Hepatocyte (in vitro differentiated cells): ENCODE measurements at regions not wholly inside any gene's neighbourhood (a gene's known extent, or its start where the extent isn't known, plus 50 kb on each side); places are given as distances from the start of the nearest gene placed in this dataset.

Experiments used
- DNase-seq: peaks from one replicate; pipeline ENCODE4 v3.0.0-alpha.2; 2016; ENCODE audit warnings: low spot score
- H2AFZ ChIP-seq: fragments of 200-600 bp; sonication (generic); 2 replicates; pipeline ENCODE4 v1.6.0; 2016; ENCODE audit warnings: antibody characterized with exemption, mild to moderate bottlenecking
- H3K27ac ChIP-seq: fragments of 200-600 bp; sonication (generic); 2 replicates; pipeline ENCODE4 v1.5.1; 2016; ENCODE audit warnings: mild to moderate bottlenecking
- H3K27me3 ChIP-seq: fragments of 200-600 bp; sonication (generic); 2 replicates; pipeline ENCODE4 v1.6.1; 2016
- H3K36me3 ChIP-seq: fragments of 200-600 bp; sonication (generic); replicated peaks from 2 replicates; pipeline ENCODE4 v1.5.1; 2016; ENCODE audit warnings: low read depth; ENCODE audit not compliant: insufficient read depth
- H3K4me1 ChIP-seq: fragments of 200-600 bp; sonication (generic); 2 replicates; pipeline ENCODE4 v1.5.1; 2016; ENCODE audit warnings: mild to moderate bottlenecking, moderate library complexity; ENCODE audit not compliant: insufficient read depth
- H3K4me2 ChIP-seq: fragments of 200-600 bp; sonication (generic); 2 replicates; pipeline ENCODE4 v1.6.0; 2016
- H3K4me3 ChIP-seq: fragments of 200-600 bp; sonication (generic); 2 replicates; pipeline ENCODE4 v1.5.1; 2016; ENCODE audit warnings: mild to moderate bottlenecking
- H3K79me2 ChIP-seq: fragments of 200-600 bp; sonication (generic); 2 replicates; pipeline ENCODE4 v1.6.0; 2017; ENCODE audit warnings: mild to moderate bottlenecking
- H3K9me2 ChIP-seq: fragments of 200-600 bp; sonication (generic); replicated peaks from 2 replicates; pipeline ENCODE4 v1.6.0; 2017; ENCODE audit warnings: mild to moderate bottlenecking; ENCODE audit not compliant: insufficient read depth
- H3K9me3 ChIP-seq: fragments of 200-600 bp; sonication (generic); 2 replicates; pipeline ENCODE4 v1.5.1; 2016; ENCODE audit warnings: low read depth, mild to moderate bottlenecking
- H4K20me1 ChIP-seq: fragments of 200-600 bp; sonication (generic); 2 replicates; pipeline ENCODE4 v1.6.0; 2016; ENCODE audit warnings: mild to moderate bottlenecking; ENCODE audit not compliant: insufficient read depth, poor library complexity, severe bottlenecking
- EZH2 ChIP-seq: fragments of 200-600 bp; sonication (generic); IDR thresholded peaks from 2 replicates; pipeline ENCODE4 v1.6.1; 2016; ENCODE audit warnings: antibody characterized with exemption, mild to moderate bottlenecking, borderline replicate concordance
- EZH2phosphoT487 ChIP-seq: fragments of 200-600 bp; sonication (generic); IDR thresholded peaks from one replicate; pipeline ENCODE4 v1.6.1; 2018; ENCODE audit warnings: antibody characterized with exemption, mild to moderate bottlenecking, low read depth, moderate library complexity; ENCODE audit not compliant: unreplicated experiment, severe bottlenecking
- WGBS: methylation state at CpG from one replicate; pipeline ENCODE4 v1.1.6; 2016; ENCODE audit warnings: low lambda C conversion rate; ENCODE audit errors: missing lambda C conversion rate; 5-methylcytosine and 5-hydroxymethylcytosine counted together
- TF ChIP-seq, protein P1 (sequence below): fragments of 200-600 bp; sonication (generic); IDR thresholded peaks from 2 replicates; pipeline ENCODE4 v1.5.1; 2016; ENCODE audit warnings: antibody characterized with exemption, mild to moderate bottlenecking; ENCODE audit not compliant: poor library complexity

DNA sequence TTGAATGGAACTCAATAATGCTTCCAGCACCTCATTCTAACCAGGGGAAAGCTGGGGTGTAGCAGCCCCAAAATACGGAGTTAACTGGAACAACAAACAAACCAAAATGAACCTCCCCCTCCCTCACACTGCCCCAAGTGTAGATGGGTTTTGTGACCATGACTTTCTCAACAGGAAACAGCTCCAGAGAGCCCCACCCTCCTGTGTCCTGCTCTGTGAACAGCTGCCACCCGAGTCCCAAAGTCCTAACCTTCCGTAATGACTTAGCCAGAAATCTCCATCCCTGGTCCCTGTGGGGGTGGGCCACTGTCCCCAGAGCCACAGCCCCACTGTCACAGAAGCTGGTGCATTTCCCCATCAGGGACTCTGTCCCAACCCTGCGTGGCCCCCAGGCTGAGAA lies 155.4 kb downstream of the CRYBB2 start:
- Histone ChIP-seq H4K20me1 (no peaks in the 10 kb centered on the region), H2AFZ (no peak overlapping the region), H3K27me3 (no peaks in the 10 kb centered on the region)

DNA sequence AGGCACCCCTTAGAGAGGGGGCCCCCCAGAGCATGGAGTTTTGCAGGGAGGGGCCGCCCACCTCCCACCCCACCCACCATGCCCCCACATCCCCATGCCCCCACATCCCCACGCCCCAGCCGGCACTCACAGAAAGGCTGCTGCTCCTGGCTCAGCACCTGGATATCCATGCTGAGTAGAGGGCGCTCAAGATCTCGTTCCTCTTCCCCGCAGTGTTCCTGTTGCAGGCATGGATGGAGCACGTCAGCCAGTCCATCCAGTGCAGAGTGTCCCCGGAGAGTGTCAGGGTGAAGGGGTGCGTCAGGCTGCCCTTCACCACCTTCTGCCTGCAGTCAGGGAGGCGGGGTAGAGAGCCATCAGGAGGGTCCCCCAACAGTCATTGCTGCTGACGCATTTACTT lies 156.2 kb downstream of the CRYBB2 start:
- WGBS, result 84% methylated on average over 10 of the region's 11 CpGs

More for the DNA sequence above, 155.4 kb downstream of the CRYBB2 start:
- no peak overlapping the region for H3K4me3 ChIP-seq
- no peaks in the 10 kb centered on the region for H3K79me2 ChIP-seq
- DNase-seq, result no peak
- no peak for TF ChIP-seq EZH2phosphoT487
- TF ChIP-seq, protein P1, sequence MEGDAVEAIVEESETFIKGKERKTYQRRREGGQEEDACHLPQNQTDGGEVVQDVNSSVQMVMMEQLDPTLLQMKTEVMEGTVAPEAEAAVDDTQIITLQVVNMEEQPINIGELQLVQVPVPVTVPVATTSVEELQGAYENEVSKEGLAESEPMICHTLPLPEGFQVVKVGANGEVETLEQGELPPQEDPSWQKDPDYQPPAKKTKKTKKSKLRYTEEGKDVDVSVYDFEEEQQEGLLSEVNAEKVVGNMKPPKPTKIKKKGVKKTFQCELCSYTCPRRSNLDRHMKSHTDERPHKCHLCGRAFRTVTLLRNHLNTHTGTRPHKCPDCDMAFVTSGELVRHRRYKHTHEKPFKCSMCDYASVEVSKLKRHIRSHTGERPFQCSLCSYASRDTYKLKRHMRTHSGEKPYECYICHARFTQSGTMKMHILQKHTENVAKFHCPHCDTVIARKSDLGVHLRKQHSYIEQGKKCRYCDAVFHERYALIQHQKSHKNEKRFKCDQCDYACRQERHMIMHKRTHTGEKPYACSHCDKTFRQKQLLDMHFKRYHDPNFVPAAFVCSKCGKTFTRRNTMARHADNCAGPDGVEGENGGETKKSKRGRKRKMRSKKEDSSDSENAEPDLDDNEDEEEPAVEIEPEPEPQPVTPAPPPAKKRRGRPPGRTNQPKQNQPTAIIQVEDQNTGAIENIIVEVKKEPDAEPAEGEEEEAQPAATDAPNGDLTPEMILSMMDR, result no peak
- TF ChIP-seq EZH2, result no peak
- no peak overlapping the region for H3K27ac ChIP-seq
- no peaks in the 10 kb centered on the region for H3K9me3 ChIP-seq
- 91% methylated on average over 4 of the region's 4 CpGs for WGBS
- H3K4me1 ChIP-seq, result no peaks in the 10 kb centered on the region
- H3K36me3 ChIP-seq, result no peaks in the 10 kb centered on the region
- no peaks in the 10 kb centered on the region for H3K9me2 ChIP-seq
- H3K4me2 ChIP-seq, result no peak overlapping the region

DNA sequence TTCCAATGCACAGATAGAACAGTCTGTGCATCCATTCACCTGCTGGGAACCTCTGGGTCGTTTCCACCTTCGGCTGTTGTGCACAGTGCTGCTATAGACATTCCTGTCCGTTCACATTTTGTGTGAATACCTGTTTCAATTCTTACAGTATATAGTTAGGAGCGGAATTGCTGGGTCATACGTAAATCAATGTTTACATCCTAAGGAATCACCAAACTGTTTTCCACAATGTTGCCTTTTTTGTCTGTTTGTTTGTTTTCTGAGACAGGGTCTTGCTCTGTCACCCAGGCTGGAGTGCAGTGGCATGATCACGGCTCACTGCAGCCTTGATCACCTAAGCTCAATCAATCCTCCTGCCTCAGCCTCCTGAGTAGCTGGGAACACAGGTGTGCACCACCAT lies 158.3 kb downstream of the CRYBB2 start:
- 98% methylated on average over 6 of the region's 6 CpGs for WGBS
- Histone ChIP-seq H3K36me3 (no peaks in the 10 kb centered on the region), H3K9me2 (no peaks in the 10 kb centered on the region), H3K27ac (no peak overlapping the region), H3K4me1 (no peaks in the 10 kb centered on the region), H3K4me2 (no peak overlapping the region), H4K20me1 (no peaks in the 10 kb centered on the region), H3K79me2 (no peaks in the 10 kb centered on the region), H3K9me3 (no peaks in the 10 kb centered on the region), H3K27me3 (no peaks in the 10 kb centered on the region), H3K4me3 (no peak overlapping the region), H2AFZ (no peak overlapping the region)
- TF ChIP-seq, protein P1, result no peak
- no peak for TF ChIP-seq EZH2phosphoT487
- no peak for DNase-seq

More for the DNA sequence above, 156.2 kb downstream of the CRYBB2 start:
- no peak overlapping the region for H3K4me3 ChIP-seq
- H3K4me1 ChIP-seq, result no peaks in the 10 kb centered on the region
- no peak for DNase-seq
- H3K27ac ChIP-seq, result no peak overlapping the region
- TF ChIP-seq EZH2, result no peak
- no peak for TF ChIP-seq EZH2phosphoT487
- TF ChIP-seq, protein P1, result no peak
- no peaks in the 10 kb centered on the region for H3K9me3 ChIP-seq
- no peaks in the 10 kb centered on the region for H3K79me2 ChIP-seq
- H3K27me3 ChIP-seq, result no peaks in the 10 kb centered on the region
- H3K4me2 ChIP-seq, result no peak overlapping the region
- no peak overlapping the region for H2AFZ ChIP-seq
- no peaks in the 10 kb centered on the region for H3K36me3 ChIP-seq
- no peaks in the 10 kb centered on the region for H3K9me2 ChIP-seq
- no peaks in the 10 kb centered on the region for H4K20me1 ChIP-seq

DNA sequence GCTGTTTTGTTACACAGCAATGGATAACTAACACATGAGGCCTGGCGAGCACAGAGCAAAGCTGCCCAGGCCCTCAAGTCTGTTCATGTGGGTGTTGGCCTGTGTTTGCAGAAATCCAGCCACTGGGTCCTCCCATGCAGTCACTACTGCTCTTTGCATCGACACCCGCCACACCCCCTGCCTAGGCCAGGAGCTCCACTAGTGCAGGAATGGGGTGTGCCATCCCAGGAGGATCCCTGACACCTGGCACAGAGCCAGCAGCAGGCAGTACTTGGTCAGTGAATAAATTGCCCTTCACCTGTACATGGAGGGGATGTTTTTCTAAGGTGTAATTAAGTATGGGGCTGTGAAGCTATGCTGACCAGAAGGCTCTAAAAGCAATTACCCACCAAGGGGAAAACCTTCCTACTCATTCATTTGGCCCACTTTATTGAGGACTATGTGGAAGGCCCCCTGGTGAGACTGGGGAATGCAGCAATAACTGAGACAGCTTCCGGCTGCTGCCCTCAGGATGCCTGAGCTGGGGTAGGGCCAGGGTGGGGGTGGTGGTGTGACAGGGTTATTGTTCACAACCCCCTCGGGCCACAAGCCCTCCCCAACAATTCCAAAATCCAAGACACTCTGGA lies 160.8 kb downstream of the CRYBB2 start:
- 97% methylated on average over 5 of the region's 5 CpGs for WGBS
- Histone ChIP-seq H3K27ac (no peak overlapping the region), H3K4me1 (no peaks in the 10 kb centered on the region), H3K36me3 (no peaks in the 10 kb centered on the region), H2AFZ (no peak overlapping the region), H3K9me3 (no peaks in the 10 kb centered on the region), H3K4me2 (no peak overlapping the region), H3K4me3 (no peak overlapping the region), H3K79me2 (peaks cover 5% of the 10 kb centered on the region), H4K20me1 (no peaks in the 10 kb centered on the region), H3K27me3 (no peaks in the 10 kb centered on the region), H3K9me2 (no peaks in the 10 kb centered on the region)
- no peak for DNase-seq
- no peak for TF ChIP-seq EZH2
- TF ChIP-seq, protein P1, result no peak
- TF ChIP-seq EZH2phosphoT487, result no peak
